CD14-positive monocyte (primary cell): ENCODE measurements at regions not wholly inside any gene's neighbourhood (a gene's known extent, or its start where the extent isn't known, plus 50 kb on each side); places are given as distances from the start of the nearest gene placed in this dataset.

ENCODE experiments used
- DNase-seq, 3 donors: peaks; one replicate each; pipeline ENCODE4 v3.0.0-alpha.2; 2011 to 2022
- H2AFZ ChIP-seq: 2 replicates; pipeline ENCODE4 v1.6.0; 2012; ENCODE audit warnings: mild to moderate bottlenecking, low read depth, low read length, inconsistent platforms; ENCODE audit not compliant: insufficient read depth, poor library complexity, severe bottlenecking
- H3K27ac ChIP-seq, 2 donors: 1 replicate in 1 of 2; 2 replicates in 1 of 2; pipeline ENCODE4 v1.5.1; 2012 to 2013; ENCODE audit warnings: low read length in 2 of 2, control low read depth in 1 of 2, inconsistent platforms in 1 of 2, low read depth in 1 of 2, mild to moderate bottlenecking in 1 of 2
- H3K27me3 ChIP-seq, 2 donors: one replicate each; pipeline versions ENCODE4 v1.6.0 to v1.6.1; 2011 to 2013; ENCODE audit warnings: low read length in 2 of 2; ENCODE audit not compliant: control insufficient read depth in 2 of 2, insufficient read depth in 2 of 2
- H3K36me3 ChIP-seq, 2 donors: replicated peaks in 1 of 2; 1 replicate in 1 of 2; 2 replicates in 1 of 2; pipeline versions ENCODE4 v1.5.1 to v1.6.1; 2012 to 2013; ENCODE audit warnings: low read length in 2 of 2, control low read depth in 1 of 2, inconsistent platforms in 1 of 2, mild to moderate bottlenecking in 1 of 2; ENCODE audit not compliant: insufficient read depth in 2 of 2, control insufficient read depth in 1 of 2
- H3K4me1 ChIP-seq, 2 donors: 1 replicate in 1 of 2; 2 replicates in 1 of 2; pipeline versions ENCODE4 v1.5.1 to v1.6.1; 2012 to 2013; ENCODE audit warnings: low read length in 2 of 2, control low read depth in 1 of 2, inconsistent platforms in 1 of 2, mild to moderate bottlenecking in 1 of 2, moderate library complexity in 1 of 2; ENCODE audit not compliant: insufficient read depth in 2 of 2, control insufficient read depth in 1 of 2
- H3K4me2 ChIP-seq: replicated peaks from 2 replicates; pipeline ENCODE3; 2012; ENCODE audit warnings: low read length, moderate library complexity, mild to moderate bottlenecking; ENCODE audit not compliant: poor library complexity, severe bottlenecking; ENCODE audit errors: extremely low read depth
- H3K4me3 ChIP-seq, 3 experiments: fragments of 200-600 bp in 1 of 3; sonication (generic) in 1 of 3; replicated peaks in 1 of 3; 1 replicate in 2 of 3; 2 replicates in 1 of 3; pipeline ENCODE4 v1.5.1; 2011 to 2013; ENCODE audit warnings: low read length in 3 of 3, mild to moderate bottlenecking in 3 of 3, control low read depth in 2 of 3, low read depth in 2 of 3, inconsistent platforms in 1 of 3, moderate library complexity in 1 of 3
- H3K79me2 ChIP-seq: 2 replicates; pipeline ENCODE4 v1.6.0; 2012; ENCODE audit warnings: mild to moderate bottlenecking, control low read depth, inconsistent platforms, low read length, moderate library complexity; ENCODE audit not compliant: insufficient read depth
- H3K9ac ChIP-seq: 2 replicates; pipeline ENCODE4 v1.6.0; 2017; ENCODE audit warnings: low read length, mild to moderate bottlenecking; ENCODE audit not compliant: insufficient read depth, poor library complexity, severe bottlenecking
- H3K9me3 ChIP-seq, 2 donors: replicated peaks in 1 of 2; 1 replicate in 1 of 2; 2 replicates in 1 of 2; pipeline versions ENCODE4 v1.5.1 to v1.6.1; 2012 to 2013; ENCODE audit warnings: low read length in 2 of 2, control low read depth in 1 of 2; ENCODE audit not compliant: control insufficient read depth in 1 of 2, insufficient read depth in 1 of 2
- H4K20me1 ChIP-seq: 2 replicates; pipeline ENCODE4 v1.6.0; 2012; ENCODE audit warnings: mild to moderate bottlenecking, low read length, control low read depth, moderate library complexity; ENCODE audit not compliant: insufficient read depth
- H3K27ac Mint-ChIP-seq, 7 donors: one replicate each; pipeline ENCODE4 v1.8.0; 2020; ENCODE audit warnings: mild to moderate bottlenecking in 7 of 7, mixed read lengths in 7 of 7, moderate library complexity in 6 of 7, inconsistent platforms in 2 of 7
- H3K27me3 Mint-ChIP-seq, 3 donors: one replicate each; pipeline ENCODE4 v1.8.0; 2021 to 2022; ENCODE audit warnings: low read depth in 3 of 3, mild to moderate bottlenecking in 3 of 3, mixed read lengths in 3 of 3, moderate library complexity in 3 of 3, inconsistent platforms in 1 of 3
- H3K36me3 Mint-ChIP-seq, 2 donors: one replicate each; pipeline ENCODE4 v1.8.0; 2020; ENCODE audit warnings: mixed read lengths in 2 of 2, inconsistent platforms in 1 of 2, mild to moderate bottlenecking in 1 of 2
- H3K4me1 Mint-ChIP-seq: one replicate; pipeline ENCODE4 v1.8.0; 2020; ENCODE audit warnings: mild to moderate bottlenecking, mixed read lengths
- H3K4me3 Mint-ChIP-seq, 2 donors: one replicate each; pipeline ENCODE4 v1.8.0; 2020; ENCODE audit warnings: mild to moderate bottlenecking in 2 of 2, mixed read lengths in 2 of 2, moderate library complexity in 1 of 2
- H3K9me3 Mint-ChIP-seq, 7 donors: one replicate each; pipeline ENCODE4 v1.8.0; 2020 to 2022; ENCODE audit warnings: mixed read lengths in 7 of 7, mild to moderate bottlenecking in 6 of 7, moderate library complexity in 6 of 7, inconsistent platforms in 2 of 7
- CTCF ChIP-seq: fragments of 200-600 bp; IDR thresholded peaks from one replicate; pipeline ENCODE4 v1.8.0; 2022; ENCODE audit warnings: antibody characterized with exemption, mild to moderate bottlenecking
- WGBS: methylation state at CpG from one replicate; pipeline ENCODE4 v1.1.5; 2013; ENCODE audit warnings: missing lambda C conversion rate; ENCODE audit not compliant: insufficient coverage; 5-methylcytosine and 5-hydroxymethylcytosine counted together
- intact Hi-C, 2 donors: fragments of 100-400 bp; cut with micrococcal nuclease; formaldehyde crosslinking; loops; one replicate each; pipeline versions ENCODE4 v1.15.0 to v1.15.1; 2023

GRCh38 chr16:86669937-86670749, 91.8 kb downstream of the FOXL1 start:
- intact Hi-C loops = no loop called here

DNA sequence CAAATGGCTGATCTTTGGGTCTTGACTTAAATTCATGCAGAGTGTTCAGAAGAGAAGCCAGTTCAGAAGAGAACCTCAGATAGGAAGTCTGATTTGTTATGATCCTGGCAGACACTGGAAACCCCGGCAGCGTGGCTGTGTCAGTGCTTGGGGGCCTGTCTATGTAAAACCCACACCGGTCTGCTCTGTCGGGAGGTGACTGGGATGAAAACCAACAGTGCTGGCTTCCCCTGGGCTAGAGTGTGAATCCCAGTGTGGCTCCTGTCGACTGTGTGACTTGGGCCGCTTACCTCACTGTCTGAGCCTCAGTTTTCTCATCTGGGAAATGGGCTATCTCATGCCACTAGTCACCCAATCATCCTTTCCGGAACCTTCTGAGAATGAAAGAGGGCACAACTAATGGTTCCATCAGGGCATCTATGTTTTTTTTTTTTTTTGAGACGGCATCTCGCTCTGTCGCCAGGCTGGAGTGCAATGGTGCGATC, 92.4 kb downstream of the FOXL1 start:
- H3K79me2 ChIP-seq = no peaks in the 10 kb centered on the region
- intact Hi-C loops = no loop called here
- no peaks in the 10 kb centered on the region for H3K4me1 ChIP-seq
- peaks cover 0 to 3% (median 0%) of the 10 kb centered on the region in 7 donors for H3K9me3 Mint-ChIP-seq
- H3K4me3 Mint-ChIP-seq = no peak overlapping the region
- H3K36me3 ChIP-seq = no peaks in the 10 kb centered on the region
- no peaks in the 10 kb centered on the region for H3K27me3 ChIP-seq
- H3K4me1 Mint-ChIP-seq = no peaks in the 10 kb centered on the region
- TF ChIP-seq CTCF = no peak
- no peak overlapping the region for H3K9ac ChIP-seq
- H3K4me2 ChIP-seq = no peak overlapping the region
- no peak overlapping the region for H3K27ac Mint-ChIP-seq
- no peak overlapping the region for H3K27ac ChIP-seq
- no peak overlapping the region for H3K4me3 ChIP-seq
- no peaks in the 10 kb centered on the region for H4K20me1 ChIP-seq
- no peak for DNase-seq
- H3K27me3 Mint-ChIP-seq = peaks cover 4 to 14% (median 7%) of the 10 kb centered on the region in 3 donors
- H2AFZ ChIP-seq = no peak overlapping the region
- no peaks in the 10 kb centered on the region for H3K9me3 ChIP-seq
- WGBS = 94% methylated on average over 8 of the region's 11 CpGs
- H3K36me3 Mint-ChIP-seq = no peaks in the 10 kb centered on the region

More at GRCh38 chr16:86669937-86670749, 91.8 kb downstream of the FOXL1 start:
- Histone ChIP-seq H3K79me2 (no peaks in the 10 kb centered on the region), H3K4me3 (no peak overlapping the region), H3K36me3 (no peaks in the 10 kb centered on the region), H3K27me3 (no peaks in the 10 kb centered on the region), H4K20me1 (no peaks in the 10 kb centered on the region), H3K9me3 (no peaks in the 10 kb centered on the region), H3K27ac (no peak overlapping the region), H2AFZ (no peak overlapping the region), H3K4me1 (no peaks in the 10 kb centered on the region), H3K9ac (no peak overlapping the region), H3K4me2 (no peak overlapping the region)
- 87% methylated on average over 30 of the region's 30 CpGs for whole genome bisulfite sequencing
- Mint-ChIP-seq H3K9me3 (peaks cover 0 to 3% (median 0%) of the 10 kb centered on the region in 7 donors), H3K4me1 (no peaks in the 10 kb centered on the region), H3K27me3 (peaks cover 4 to 14% (median 6%) of the 10 kb centered on the region in 3 donors), H3K4me3 (no peak overlapping the region), H3K36me3 (no peaks in the 10 kb centered on the region), H3K27ac (no peak overlapping the region)
- TF ChIP-seq CTCF = no peak
- DNase-seq = no peak
